ENCODE measurements at regions not wholly inside any gene's neighbourhood (a gene's known extent, or its start where the extent isn't known, plus 50 kb on each side); places are given as distances from the start of the nearest gene placed in this dataset.

DNA sequence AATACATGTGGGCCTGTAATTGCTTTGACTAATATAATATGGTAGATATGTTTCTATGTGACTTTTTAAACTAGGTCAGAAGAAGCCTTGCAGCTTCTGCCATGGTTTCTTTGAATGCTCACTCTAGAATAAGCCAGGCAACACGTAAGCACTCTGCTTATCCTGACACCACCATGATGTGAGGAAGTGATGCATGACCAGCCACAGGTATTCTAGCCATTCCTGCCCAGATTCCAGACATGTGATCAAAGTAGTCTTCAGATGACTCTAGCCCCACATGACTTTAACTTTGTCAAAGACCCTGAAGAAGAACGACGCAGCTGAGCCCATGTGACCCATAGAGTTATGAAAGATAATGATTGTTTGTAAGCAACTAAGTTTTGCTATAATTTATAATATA, 276.1 kb upstream of the NCAM1 start:
- TF ChIP-seq, protein P1, sequence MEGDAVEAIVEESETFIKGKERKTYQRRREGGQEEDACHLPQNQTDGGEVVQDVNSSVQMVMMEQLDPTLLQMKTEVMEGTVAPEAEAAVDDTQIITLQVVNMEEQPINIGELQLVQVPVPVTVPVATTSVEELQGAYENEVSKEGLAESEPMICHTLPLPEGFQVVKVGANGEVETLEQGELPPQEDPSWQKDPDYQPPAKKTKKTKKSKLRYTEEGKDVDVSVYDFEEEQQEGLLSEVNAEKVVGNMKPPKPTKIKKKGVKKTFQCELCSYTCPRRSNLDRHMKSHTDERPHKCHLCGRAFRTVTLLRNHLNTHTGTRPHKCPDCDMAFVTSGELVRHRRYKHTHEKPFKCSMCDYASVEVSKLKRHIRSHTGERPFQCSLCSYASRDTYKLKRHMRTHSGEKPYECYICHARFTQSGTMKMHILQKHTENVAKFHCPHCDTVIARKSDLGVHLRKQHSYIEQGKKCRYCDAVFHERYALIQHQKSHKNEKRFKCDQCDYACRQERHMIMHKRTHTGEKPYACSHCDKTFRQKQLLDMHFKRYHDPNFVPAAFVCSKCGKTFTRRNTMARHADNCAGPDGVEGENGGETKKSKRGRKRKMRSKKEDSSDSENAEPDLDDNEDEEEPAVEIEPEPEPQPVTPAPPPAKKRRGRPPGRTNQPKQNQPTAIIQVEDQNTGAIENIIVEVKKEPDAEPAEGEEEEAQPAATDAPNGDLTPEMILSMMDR (IDR thresholded peaks at IDR 0.05; ENCODE audit: unreplicated experiment): no peak
- H3K27me3 Mint-ChIP-seq (ENCODE audit: low read depth): peaks cover 18% of the 10 kb centered on the region
- H3K27ac Mint-ChIP-seq: no peak overlapping the region
- peaks cover 18% of the 10 kb centered on the region for H3K9me3 Mint-ChIP-seq
- DNase-seq (ENCODE audit: low spot score in 2 of 2, unreplicated experiment in 2 of 2): no peak
- H3K4me3 Mint-ChIP-seq: no peak overlapping the region
- H3K4me1 Mint-ChIP-seq: no peaks in the 10 kb centered on the region
- H3K36me3 Mint-ChIP-seq: no peaks in the 10 kb centered on the region

DNA sequence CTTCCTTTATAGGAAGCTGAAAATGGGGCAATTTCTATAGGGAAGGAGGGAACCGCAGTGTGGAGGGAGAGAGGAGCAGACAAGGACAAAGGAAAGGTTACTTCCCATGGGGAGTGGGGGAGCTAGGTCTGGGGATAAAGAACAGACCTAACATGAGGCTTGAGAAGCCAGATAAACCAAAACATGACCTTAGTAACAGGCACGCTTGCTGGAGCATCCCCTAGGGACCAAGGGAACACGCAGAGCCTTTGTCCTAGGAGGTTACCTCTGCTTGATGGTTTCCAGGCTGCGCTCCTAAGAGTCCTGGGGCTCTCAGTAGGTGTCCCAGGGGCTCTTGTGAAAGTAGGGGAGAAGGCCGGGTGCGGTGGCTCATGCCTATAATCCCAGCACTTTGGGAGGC, 271.4 kb upstream of the NCAM1 start:
- no peak for DNase-seq (ENCODE audit: low spot score in 2 of 2, unreplicated experiment in 2 of 2)
- Mint-ChIP-seq H3K9me3 (peaks cover 4% of the 10 kb centered on the region), H3K27ac (no peak overlapping the region), H3K36me3 (no peaks in the 10 kb centered on the region), H3K4me1 (no peaks in the 10 kb centered on the region), H3K4me3 (no peak overlapping the region), H3K27me3 (ENCODE audit: low read depth) (peaks cover 20% of the 10 kb centered on the region)
- TF ChIP-seq, protein P1 (IDR thresholded peaks at IDR 0.05; ENCODE audit: unreplicated experiment): no peak

DNA sequence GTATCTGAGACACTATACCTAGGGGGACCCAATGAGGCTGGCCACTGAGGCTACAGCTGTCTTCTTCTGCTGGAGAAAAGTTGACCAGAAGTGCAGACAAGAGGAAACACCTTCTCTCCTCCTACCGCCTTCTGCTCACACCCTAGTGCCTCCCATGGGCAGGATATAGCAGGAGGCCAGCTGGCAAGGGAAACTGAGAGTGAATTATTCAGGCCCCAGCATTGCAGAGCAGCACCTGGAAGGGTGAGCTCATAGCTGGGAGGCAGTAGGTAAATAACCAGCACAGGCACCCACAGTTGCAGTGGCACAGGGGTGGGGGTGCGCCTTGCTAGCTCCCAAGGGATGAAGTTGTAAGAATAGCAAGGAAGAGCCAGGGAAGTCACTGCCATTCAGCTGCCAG, 267.4 kb upstream of the NCAM1 start:
- DNase-seq (ENCODE audit: low spot score in 2 of 2, unreplicated experiment in 2 of 2): no peak
- no peak overlapping the region for H3K4me3 Mint-ChIP-seq
- H3K36me3 Mint-ChIP-seq: no peaks in the 10 kb centered on the region
- H3K27ac Mint-ChIP-seq: no peak overlapping the region
- TF ChIP-seq, protein P1 (IDR thresholded peaks at IDR 0.05; ENCODE audit: unreplicated experiment): no peak
- H3K27me3 Mint-ChIP-seq (ENCODE audit: low read depth): peaks cover 6% of the 10 kb centered on the region
- H3K4me1 Mint-ChIP-seq: peaks cover 19% of the 10 kb centered on the region
- H3K9me3 Mint-ChIP-seq: no peaks in the 10 kb centered on the region

DNA sequence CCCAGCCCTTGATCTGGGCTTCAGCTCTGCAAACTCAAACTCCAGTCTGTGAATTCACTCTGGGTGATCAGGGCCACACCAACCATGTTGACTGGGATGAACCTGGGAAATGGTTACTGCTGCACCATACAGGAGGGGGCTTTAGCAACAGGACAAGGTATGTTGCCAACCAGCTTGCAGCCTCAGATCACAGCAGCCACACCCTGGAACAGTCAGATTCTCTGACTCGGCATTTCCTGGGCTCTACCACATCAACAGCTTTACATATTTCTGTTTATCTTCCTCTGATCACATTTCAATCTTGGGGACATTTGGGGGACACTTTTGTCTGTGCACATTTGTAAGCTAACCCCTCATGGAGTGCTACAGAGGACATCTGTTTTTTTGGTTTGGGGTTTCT, 267.0 kb upstream of the NCAM1 start:
- no peaks in the 10 kb centered on the region for H3K9me3 Mint-ChIP-seq
- peaks cover 19% of the 10 kb centered on the region for H3K4me1 Mint-ChIP-seq
- H3K36me3 Mint-ChIP-seq: no peaks in the 10 kb centered on the region
- DNase-seq (ENCODE audit: low spot score in 2 of 2, unreplicated experiment in 2 of 2): no peak
- TF ChIP-seq, protein P1 (IDR thresholded peaks at IDR 0.05; ENCODE audit: unreplicated experiment): no peak
- H3K27me3 Mint-ChIP-seq (ENCODE audit: low read depth): peaks cover 7% of the 10 kb centered on the region
- H3K27ac Mint-ChIP-seq: no peak overlapping the region
- no peak overlapping the region for H3K4me3 Mint-ChIP-seq

DNA sequence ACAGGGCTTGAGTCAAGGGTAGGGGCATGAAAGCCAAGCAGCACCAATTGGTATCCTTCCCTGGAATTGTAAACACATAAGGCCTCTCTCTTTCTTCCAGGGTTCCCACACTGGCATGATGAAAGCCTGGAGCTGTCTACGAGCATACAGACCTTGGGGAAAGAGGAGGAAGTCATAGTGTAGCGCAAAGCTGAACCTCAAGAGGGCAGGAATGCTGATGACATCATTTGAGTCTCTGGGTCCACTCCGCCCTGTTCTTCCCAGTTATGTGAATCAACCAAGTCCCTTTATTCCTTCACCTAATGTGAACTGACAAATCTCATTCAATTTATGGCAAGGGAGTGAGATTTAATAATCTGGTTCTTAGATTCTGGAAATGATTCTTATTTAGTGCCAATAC, 266.4 kb upstream of the NCAM1 start:
- no peak for DNase-seq (ENCODE audit: low spot score in 2 of 2, unreplicated experiment in 2 of 2)
- TF ChIP-seq, protein P1 (IDR thresholded peaks at IDR 0.05; ENCODE audit: unreplicated experiment): no peak
- Mint-ChIP-seq H3K27me3 (ENCODE audit: low read depth) (peaks cover 10% of the 10 kb centered on the region), H3K36me3 (no peaks in the 10 kb centered on the region), H3K27ac (no peak overlapping the region), H3K9me3 (no peaks in the 10 kb centered on the region), H3K4me3 (no peak overlapping the region), H3K4me1 (peaks cover 19% of the 10 kb centered on the region)

Measured in mesothelial cell of epicardium (in vitro differentiated cells).